RKO (cell line): ENCODE measurements at regions not wholly inside any gene's neighbourhood (a gene's known extent, or its start where the extent isn't known, plus 50 kb on each side); places are given as distances from the start of the nearest gene placed in this dataset.

ENCODE experiments used
- DNase-seq: peaks from one replicate; pipeline ENCODE4 v3.0.0-alpha.2; 2016; ENCODE audit warnings: low spot score

DNA sequence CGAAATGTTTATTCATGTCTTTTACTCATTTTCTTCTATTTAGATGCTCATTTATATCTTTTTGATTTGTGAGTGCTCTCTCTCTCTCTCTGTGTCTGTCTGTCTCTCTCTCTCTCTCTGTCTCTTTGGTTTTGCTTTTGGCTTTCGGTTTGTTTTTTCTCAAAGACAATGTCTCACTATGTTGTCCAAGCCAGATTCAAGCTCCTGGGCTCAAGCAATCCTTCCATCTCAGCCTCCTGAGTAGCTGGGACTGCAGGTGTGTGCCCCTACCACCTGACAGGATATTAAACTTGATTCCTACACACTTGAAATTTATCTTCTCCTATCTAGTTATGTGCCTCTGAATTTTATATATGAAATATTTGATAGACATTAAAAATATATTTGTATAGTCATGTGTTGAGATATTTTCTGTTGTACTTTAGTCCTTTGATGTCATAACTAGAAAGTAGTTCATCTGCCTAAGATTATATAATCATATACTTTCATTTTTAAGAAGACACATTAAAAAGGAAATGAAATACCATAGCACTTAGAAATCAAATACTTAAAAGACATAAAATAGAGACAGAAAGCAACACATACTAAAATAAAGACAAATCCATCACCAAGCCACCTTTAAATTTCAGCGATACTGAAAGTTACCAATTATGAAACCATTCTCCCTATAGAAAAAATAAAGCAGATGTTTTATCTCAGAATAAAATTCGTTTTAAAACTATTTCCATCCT is 68.1 kb upstream of the SFMBT2 start:
- DNase-seq: no peak

DNA sequence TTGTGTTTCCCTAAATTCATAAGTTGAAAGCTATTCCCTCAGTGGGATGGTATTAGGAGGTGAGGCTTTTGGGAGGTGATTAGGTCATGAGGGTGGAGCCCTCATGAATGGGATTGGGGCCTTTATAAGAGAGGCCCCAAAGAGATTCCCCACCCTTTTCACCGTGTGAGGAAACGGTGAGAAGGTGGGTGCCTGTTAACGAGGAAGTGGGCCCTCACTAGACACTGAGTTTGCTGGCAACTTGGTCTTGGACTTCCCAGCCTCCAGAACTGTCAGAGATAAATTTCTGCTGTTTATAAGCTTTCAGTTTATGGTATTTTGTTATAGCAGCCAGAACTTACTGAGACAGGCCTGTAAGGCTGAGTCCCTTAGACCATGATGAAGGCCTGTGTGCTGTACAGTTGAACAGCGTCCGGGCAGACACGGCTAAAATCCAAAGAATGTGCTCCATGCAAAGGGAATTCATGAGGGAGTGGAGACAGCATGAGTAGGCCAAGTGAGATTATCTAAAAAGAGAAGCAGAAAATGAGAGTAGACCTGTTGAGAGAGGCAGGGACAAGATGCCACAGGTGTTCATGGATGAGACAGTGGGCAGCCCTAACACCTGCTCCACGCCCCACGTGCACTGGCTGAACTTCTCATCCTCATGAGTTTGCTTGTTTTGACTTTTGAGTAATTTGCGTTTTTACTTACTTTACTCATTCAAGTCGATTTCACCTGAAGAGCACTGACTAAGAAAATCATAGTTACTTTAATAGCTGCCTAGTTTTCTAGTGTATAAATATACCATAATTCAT is 66.9 kb upstream of the SFMBT2 start:
- no peak for DNase-seq

DNA sequence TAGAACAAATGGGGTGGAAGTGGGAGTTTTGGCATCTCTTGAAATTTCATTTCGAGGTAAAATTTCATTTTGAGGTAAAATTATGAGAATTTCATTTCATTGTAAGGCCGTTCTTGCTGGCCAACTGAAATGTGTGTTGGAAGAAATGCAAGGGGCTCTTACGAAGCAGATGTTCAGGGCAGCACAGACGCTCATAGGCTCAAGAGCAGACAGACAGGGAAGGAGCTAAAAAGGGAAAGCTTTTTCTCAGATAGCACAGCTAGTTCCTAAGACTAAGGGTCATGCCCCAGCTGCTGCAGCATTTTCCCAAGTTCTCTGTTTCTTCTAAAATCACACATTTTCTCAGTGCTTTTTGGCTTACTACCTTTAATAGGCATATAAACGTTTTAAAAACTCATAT is 65.1 kb upstream of the SFMBT2 start:
- no peak for DNase-seq

DNA sequence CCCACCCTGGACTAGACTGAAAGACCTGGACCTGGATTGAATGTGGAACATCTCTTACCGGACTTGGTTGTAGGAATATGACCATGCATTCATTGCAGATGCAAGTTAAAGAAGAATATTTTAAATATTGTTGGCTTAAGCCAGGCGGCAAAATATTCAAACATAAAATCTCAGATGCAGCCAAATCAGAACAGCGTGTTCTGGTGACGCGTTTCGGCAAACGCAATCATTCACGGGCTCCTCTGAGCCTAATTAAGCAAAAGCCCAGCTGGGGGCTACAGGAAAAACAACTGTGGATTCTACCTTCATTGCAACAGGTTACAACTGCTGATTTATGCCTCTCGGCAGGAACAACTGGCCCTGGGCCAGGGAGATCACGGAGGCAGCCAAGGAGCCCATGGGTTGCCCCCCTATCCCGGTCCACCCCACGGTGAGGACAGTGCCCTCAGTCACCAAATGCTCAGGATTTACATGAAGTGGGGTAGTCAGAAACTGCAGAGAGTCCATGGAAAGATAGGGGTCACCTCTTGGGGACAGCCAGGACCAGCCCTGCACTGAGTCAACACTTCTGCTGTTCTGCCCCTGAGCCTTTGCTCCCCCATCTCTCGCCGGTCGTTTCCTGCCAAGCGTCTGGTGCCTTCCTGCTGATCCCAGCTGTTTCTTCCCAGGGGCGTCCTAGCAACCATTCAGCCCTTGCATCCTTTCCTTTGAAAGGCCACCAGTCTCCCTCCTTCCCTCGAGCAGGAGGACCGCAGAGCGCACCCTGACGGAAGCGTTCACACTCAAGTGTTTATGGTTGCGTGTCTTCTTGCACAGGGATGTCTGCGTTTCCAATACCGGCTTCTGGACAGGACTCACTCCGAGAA is 64.4 kb upstream of the SFMBT2 start:
- DNase-seq: no peak

DNA sequence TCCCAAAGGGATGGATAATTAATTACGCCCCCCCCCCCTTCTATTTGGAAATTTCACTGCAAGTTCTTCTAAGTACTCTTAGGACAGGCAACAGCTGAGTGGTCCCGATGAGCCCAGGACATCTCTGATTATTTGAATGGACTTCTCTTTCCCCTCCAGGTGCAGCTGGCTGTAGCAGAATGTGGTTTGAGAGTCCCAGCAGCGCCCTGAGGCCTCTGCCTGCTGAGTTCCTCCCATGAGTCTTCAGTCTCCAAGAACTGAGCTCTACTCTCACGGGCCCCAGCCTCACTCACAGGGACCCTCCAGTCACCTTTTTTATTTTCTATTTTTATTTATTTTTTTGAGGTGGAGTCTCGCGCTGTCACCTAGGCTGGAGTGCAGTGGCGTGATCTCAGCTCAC is 63.6 kb upstream of the SFMBT2 start:
- no peak for DNase-seq

DNA sequence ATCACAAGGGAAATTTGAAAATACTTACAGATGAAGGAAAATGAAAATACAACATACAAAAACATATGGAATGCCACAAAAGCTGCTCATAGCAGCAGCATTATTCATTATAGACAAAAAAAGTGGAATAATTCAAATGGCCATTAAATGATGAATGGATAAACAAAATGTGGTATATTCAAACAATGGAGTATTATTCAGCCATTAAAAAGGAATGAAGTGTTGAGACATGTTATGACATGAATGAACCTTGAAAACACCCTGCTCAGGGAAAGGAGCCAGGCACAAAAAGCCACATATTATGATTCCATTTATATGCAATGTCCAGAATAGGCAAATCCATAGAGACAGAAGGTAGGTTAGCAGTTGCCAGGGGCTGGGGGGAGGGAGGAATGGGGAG is 62.6 kb upstream of the SFMBT2 start:
- DNase-seq: no peak

DNA sequence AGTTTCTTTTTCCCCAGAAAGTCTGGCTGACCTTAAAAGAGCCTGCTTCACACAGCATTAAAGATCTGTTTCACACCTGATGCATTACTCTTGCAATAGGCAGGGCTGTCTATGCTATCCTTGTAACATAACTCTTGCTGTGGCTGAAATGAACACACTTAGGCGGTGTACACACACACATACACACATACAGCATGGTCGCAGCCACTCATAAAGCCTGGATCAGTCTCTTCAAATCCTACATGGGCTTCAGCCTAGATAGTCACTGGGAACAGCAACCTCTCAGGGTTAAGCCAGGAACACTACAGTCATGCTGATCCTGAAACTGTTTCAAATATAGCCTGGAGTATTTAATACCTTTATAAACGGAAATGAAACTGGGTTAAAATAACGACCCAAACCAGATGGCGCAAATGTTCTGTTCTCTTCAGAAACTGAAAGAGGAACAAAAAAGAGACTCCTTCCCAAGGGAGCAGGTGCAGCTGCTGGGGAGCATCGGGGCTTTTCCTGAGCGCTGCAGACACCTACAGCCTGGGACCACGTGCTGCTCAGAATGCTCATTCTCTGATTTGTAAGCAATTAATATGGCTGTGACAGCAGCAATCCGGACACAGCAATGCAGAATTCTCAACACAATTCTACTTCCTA is 61.0 kb upstream of the SFMBT2 start:
- DNase-seq: no peak

DNA sequence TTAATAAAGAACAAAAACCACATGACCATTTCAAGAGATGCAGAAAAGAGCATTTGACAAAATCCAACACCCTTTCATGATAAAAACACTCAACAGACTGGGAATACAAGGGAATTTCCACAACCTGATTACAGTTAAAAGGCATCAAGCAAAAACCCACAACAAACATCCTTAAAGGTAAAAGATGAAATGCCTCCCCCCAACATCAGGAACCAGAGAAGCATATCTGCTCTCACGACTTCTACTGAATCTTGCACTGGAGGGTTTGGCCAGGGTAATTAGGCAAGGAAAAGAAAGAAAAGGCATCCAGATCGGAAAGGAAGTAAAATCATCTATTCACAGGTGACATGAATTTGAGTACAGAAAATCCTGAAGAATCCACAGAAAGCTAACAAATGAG is 59.5 kb upstream of the SFMBT2 start:
- DNase-seq: no peak

DNA sequence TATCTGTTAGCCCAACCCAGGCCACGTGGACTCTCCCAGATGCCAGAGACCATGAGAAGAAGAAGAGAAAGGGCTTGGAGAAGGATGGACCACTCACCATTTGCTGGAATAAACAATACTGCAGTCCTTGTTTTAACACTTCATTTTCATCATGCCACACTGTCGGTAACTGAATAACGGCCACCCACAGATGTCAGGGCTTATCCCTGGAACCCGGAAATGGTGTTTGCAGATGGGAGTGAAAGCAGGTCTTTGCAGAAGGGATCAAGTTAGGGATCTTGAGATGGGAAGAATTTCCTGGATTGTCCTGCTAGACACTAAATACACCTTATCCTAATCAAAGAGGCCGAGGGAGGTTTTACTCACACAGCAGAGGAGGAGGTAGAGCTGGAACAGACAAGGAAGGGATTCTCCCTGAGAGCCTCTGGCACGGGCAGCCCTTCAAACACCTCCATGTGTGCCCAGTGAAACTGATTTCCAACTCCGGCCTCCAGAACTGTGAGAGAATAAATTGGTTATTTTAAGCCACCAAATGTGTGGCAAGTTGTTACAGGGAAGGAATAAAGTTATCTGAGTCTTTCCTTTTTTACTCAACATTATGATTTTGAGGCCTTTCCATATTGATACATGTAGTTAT is 56.3 kb upstream of the SFMBT2 start:
- no peak for DNase-seq

DNA sequence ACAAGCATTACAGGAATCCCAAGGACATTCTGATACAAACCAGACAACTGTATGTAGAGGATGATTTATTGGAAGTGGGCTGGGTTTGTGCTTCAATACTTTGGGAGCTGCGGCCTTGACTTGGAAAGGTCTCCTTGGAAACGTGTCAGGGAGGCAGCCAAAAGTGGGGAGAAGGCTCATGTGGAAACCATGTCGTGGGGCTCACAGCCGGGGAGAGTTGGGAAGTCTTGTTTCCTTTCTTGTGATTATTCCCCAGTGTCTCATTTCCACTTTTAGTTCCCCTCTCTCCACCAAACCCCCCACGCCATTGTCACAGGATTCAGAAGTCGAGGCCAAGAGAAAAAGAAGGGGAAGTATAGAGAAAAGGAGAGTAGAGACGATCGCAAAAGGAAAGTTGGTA is 53.9 kb upstream of the SFMBT2 start:
- DNase-seq: no peak
